Naive thymus-derived CD4-positive, alpha-beta T cell (primary cell): ENCODE measurements at regions not wholly inside any gene's neighbourhood (a gene's known extent, or its start where the extent isn't known, plus 50 kb on each side); places are given as distances from the start of the nearest gene placed in this dataset.

Source experiments
- ATAC-seq: fragments of 150-1000 bp; cut with Tn5 transposase; 2 replicates; pipeline ENCODE4 v1.10.0; 2021; ENCODE audit warnings: mild to moderate bottlenecking, moderate library complexity
- CTCF ChIA-PET: fragments of 350-600 bp; sonication (Branson Sonifier 250); formaldehyde crosslinking; loops from one replicate; lab custom pipeline; 2021; ENCODE audit warnings: antibody characterized with exemption; lab: Charles Lee
- POLR2A ChIA-PET: fragments of 350-600 bp; sonication (Branson Sonifier 250); formaldehyde crosslinking; loops from one replicate; lab custom pipeline; 2021; ENCODE audit warnings: antibody characterized with exemption, inconsistent platforms; lab: Charles Lee
- DNase-seq, 9 donors: peaks; one replicate each; pipeline versions ENCODE4 v3.0.0 to v3.0.0-alpha.2; 2020 to 2022; ENCODE audit warnings: mixed read lengths in 1 of 9
- H3K27ac ChIP-seq: one replicate; pipeline ENCODE4 v1.7.0; 2013; ENCODE audit warnings: mild to moderate bottlenecking, low read depth, low read length, moderate library complexity
- H3K27me3 ChIP-seq, 2 donors: one replicate each; pipeline ENCODE4 v1.7.0; 2013; ENCODE audit warnings: low read length in 2 of 2, mild to moderate bottlenecking in 2 of 2, moderate library complexity in 2 of 2; ENCODE audit not compliant: control insufficient read depth in 2 of 2, insufficient read depth in 2 of 2
- H3K36me3 ChIP-seq, 3 experiments: 1 replicate in 2 of 3; 2 replicates in 1 of 3; pipeline ENCODE4 v1.7.0; 2013; ENCODE audit warnings: low read length in 3 of 3, mild to moderate bottlenecking in 3 of 3, moderate library complexity in 1 of 3; ENCODE audit not compliant: insufficient read depth in 3 of 3, control insufficient read depth in 2 of 3
- H3K4me1 ChIP-seq, 2 donors: one replicate each; pipeline ENCODE4 v1.7.0; 2013; ENCODE audit warnings: low read length in 2 of 2, mild to moderate bottlenecking in 2 of 2, moderate library complexity in 1 of 2; ENCODE audit not compliant: control insufficient read depth in 2 of 2, insufficient read depth in 2 of 2
- H3K4me3 ChIP-seq: 2 replicates; pipeline ENCODE4 v1.7.0; 2013; ENCODE audit warnings: mild to moderate bottlenecking, low read length
- H3K9me3 ChIP-seq, 3 experiments: 1 replicate in 2 of 3; 2 replicates in 1 of 3; pipeline ENCODE4 v1.7.0; 2013; ENCODE audit warnings: low read length in 3 of 3; ENCODE audit not compliant: control insufficient read depth in 2 of 3
- H3K27ac Mint-ChIP-seq, 9 donors: one replicate each; pipeline ENCODE4 v1.8.0; 2020 to 2022; ENCODE audit warnings: mixed read lengths in 9 of 9, mild to moderate bottlenecking in 8 of 9, moderate library complexity in 5 of 9, inconsistent platforms in 2 of 9
- H3K27me3 Mint-ChIP-seq, 5 donors: one replicate each; pipeline ENCODE4 v1.8.0; 2021 to 2022; ENCODE audit warnings: mixed read lengths in 5 of 5, mild to moderate bottlenecking in 1 of 5
- H3K36me3 Mint-ChIP-seq, 5 donors: one replicate each; pipeline ENCODE4 v1.8.0; 2020 to 2022; ENCODE audit warnings: mixed read lengths in 5 of 5, mild to moderate bottlenecking in 3 of 5, inconsistent platforms in 1 of 5
- H3K4me1 Mint-ChIP-seq, 7 donors: one replicate each; pipeline ENCODE4 v1.8.0; 2020 to 2022; ENCODE audit warnings: mixed read lengths in 7 of 7, mild to moderate bottlenecking in 3 of 7, inconsistent platforms in 1 of 7
- H3K4me3 Mint-ChIP-seq, 10 donors: one replicate each; pipeline ENCODE4 v1.8.0; 2020 to 2022; ENCODE audit warnings: mild to moderate bottlenecking in 10 of 10, mixed read lengths in 10 of 10, moderate library complexity in 6 of 10, inconsistent platforms in 2 of 10
- H3K9me3 Mint-ChIP-seq, 11 donors: one replicate each; pipeline ENCODE4 v1.8.0; 2020 to 2022; ENCODE audit warnings: mixed read lengths in 11 of 11, mild to moderate bottlenecking in 4 of 11, inconsistent platforms in 1 of 11, moderate library complexity in 1 of 11
- intact Hi-C, 2 donors: fragments of 100-400 bp; cut with micrococcal nuclease; formaldehyde crosslinking; loops; one replicate each; pipeline ENCODE4 v1.15.1; 2023

- ChIA-PET POLR2A (no interaction called here), CTCF (no interaction called here)
- no peak for DNase-seq
- Histone ChIP-seq H3K9me3 (no peaks in the 10 kb centered on the region), H3K27ac (no peak overlapping the region), H3K27me3 (no peaks in the 10 kb centered on the region), H3K4me3 (no peak overlapping the region), H3K36me3 (no peaks in the 10 kb centered on the region), H3K4me1 (no peaks in the 10 kb centered on the region)
- peaks cover 0 to 1% (median 0%) of the 10 kb centered on the region in 11 donors for H3K9me3 Mint-ChIP-seq
- ATAC-seq, result no peak
- peaks cover 0 to 3% (median 0%) of the 10 kb centered on the region in 7 donors for H3K4me1 Mint-ChIP-seq
- peaks cover 0 to 18% (median 7%) of the 10 kb centered on the region in 5 donors for H3K27me3 Mint-ChIP-seq
- no peak overlapping the region for H3K4me3 Mint-ChIP-seq
- H3K27ac Mint-ChIP-seq, result no peak overlapping the region
- H3K36me3 Mint-ChIP-seq, result no peaks in the 10 kb centered on the region
- intact Hi-C loops, result no loop called here
Observed at GRCh38 chr17:62902531-62903220, 63.4 kb upstream of the TANC2 start.

- no peaks in the 10 kb centered on the region for H3K36me3 Mint-ChIP-seq
- ChIA-PET POLR2A (no interaction called here), CTCF (no interaction called here)
- ATAC-seq, result no peak
- no peaks in the 10 kb centered on the region for H3K9me3 ChIP-seq
- H3K27ac ChIP-seq, result no peak overlapping the region
- peaks cover 0 to 13% (median 0%) of the 10 kb centered on the region in 5 donors for H3K27me3 Mint-ChIP-seq
- no peak overlapping the region for H3K27ac Mint-ChIP-seq
- H3K4me1 ChIP-seq, result no peaks in the 10 kb centered on the region
- H3K4me3 Mint-ChIP-seq, result no peak overlapping the region
- peaks cover 0 to 3% (median 0%) of the 10 kb centered on the region in 7 donors for H3K4me1 Mint-ChIP-seq
- H3K4me3 ChIP-seq, result no peak overlapping the region
- H3K27me3 ChIP-seq, result no peaks in the 10 kb centered on the region
- intact Hi-C loops, result no loop called here
- H3K9me3 Mint-ChIP-seq, result peaks cover 0 to 1% (median 0%) of the 10 kb centered on the region in 11 donors
- DNase-seq, result no peak
- no peaks in the 10 kb centered on the region for H3K36me3 ChIP-seq
Observed at GRCh38 chr17:62901544-62901943, 64.5 kb upstream of the TANC2 start.

- CTCF ChIA-PET, result no interaction called here
Observed at GRCh38 chr17:62900096-62900495, 65.9 kb upstream of the TANC2 start.

GRCh38 chr17:62899361-62899760 is 66.7 kb upstream of the TANC2 start:
- Mint-ChIP-seq H3K27ac (no peak overlapping the region), H3K9me3 (peaks cover 0 to 1% (median 0%) of the 10 kb centered on the region in 11 donors), H3K4me3 (no peak overlapping the region), H3K4me1 (peaks cover 0 to 3% (median 0%) of the 10 kb centered on the region in 7 donors), H3K36me3 (no peaks in the 10 kb centered on the region), H3K27me3 (peaks cover 0 to 13% (median 0%) of the 10 kb centered on the region in 5 donors)
- ChIA-PET CTCF (no interaction called here), POLR2A (no interaction called here)
- intact Hi-C loops, result no loop called here
- H3K27ac ChIP-seq, result no peak overlapping the region
- H3K4me1 ChIP-seq, result no peaks in the 10 kb centered on the region
- ATAC-seq (peak; percentile 73), DNase-seq (no peak)
- H3K27me3 ChIP-seq, result no peaks in the 10 kb centered on the region
- H3K4me3 ChIP-seq, result no peak overlapping the region
- no peaks in the 10 kb centered on the region for H3K36me3 ChIP-seq
- H3K9me3 ChIP-seq, result no peaks in the 10 kb centered on the region

More at GRCh38 chr17:62900096-62900495, 65.9 kb upstream of the TANC2 start:
- Mint-ChIP-seq H3K4me3 (no peak overlapping the region), H3K27ac (no peak overlapping the region), H3K36me3 (no peaks in the 10 kb centered on the region), H3K4me1 (peaks cover 0 to 3% (median 0%) of the 10 kb centered on the region in 7 donors), H3K9me3 (peaks cover 0 to 1% (median 0%) of the 10 kb centered on the region in 11 donors), H3K27me3 (peaks cover 0 to 13% (median 0%) of the 10 kb centered on the region in 5 donors)
- ATAC-seq, result no peak
- Histone ChIP-seq H3K9me3 (no peaks in the 10 kb centered on the region), H3K27me3 (no peaks in the 10 kb centered on the region), H3K27ac (no peak overlapping the region), H3K4me3 (no peak overlapping the region), H3K4me1 (no peaks in the 10 kb centered on the region), H3K36me3 (no peaks in the 10 kb centered on the region)
- intact Hi-C loops, result no loop called here
- DNase-seq, result no peak
- POLR2A ChIA-PET, result no interaction called here

DNA sequence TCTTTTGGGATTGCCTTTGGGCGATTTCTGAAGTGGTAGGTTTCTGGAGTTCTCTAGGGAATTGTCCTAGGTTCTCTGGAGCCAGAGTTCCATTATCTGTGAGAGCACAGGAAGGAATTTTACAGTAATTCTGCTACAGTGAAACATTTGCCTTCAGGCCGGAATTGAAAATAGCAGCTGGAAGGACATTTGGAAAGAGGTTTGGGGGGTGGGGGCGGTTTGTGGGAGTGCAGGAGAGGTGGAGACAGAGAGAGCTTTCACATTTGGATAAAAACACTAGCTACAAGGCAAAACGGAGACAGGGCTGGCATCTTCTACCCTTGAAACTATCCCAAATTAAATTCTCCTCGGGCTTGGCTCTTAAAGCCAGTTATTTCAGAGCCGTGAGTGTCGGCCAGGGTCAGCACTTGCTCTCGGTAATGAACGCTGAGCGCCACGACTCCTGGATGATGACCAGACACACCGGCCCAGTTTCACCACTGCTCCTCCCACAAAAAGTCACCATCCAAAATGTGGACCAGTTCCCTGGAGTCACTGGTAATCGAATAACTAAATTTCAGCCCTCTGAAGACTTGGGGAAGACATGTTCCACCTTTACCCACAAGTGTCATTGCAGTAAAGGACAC is 67.7 kb upstream of the TANC2 start:
- no peaks in the 10 kb centered on the region for H3K36me3 Mint-ChIP-seq
- CTCF ChIA-PET, result no interaction called here
- H3K9me3 Mint-ChIP-seq, result peaks cover 0 to 1% (median 0%) of the 10 kb centered on the region in 11 donors
- intact Hi-C loops, result no loop called here
- Histone ChIP-seq H3K4me1 (no peaks in the 10 kb centered on the region), H3K27ac (no peak overlapping the region), H3K4me3 (no peak overlapping the region), H3K9me3 (no peaks in the 10 kb centered on the region), H3K36me3 (no peaks in the 10 kb centered on the region), H3K27me3 (no peaks in the 10 kb centered on the region)
- H3K4me1 Mint-ChIP-seq, result peaks cover 0 to 4% (median 0%) of the 10 kb centered on the region in 7 donors
- H3K4me3 Mint-ChIP-seq, result no peak overlapping the region
- no peak for DNase-seq
- no peak overlapping the region for H3K27ac Mint-ChIP-seq
- ATAC-seq, result no peak
- H3K27me3 Mint-ChIP-seq, result peaks cover 0 to 13% (median 0%) of the 10 kb centered on the region in 5 donors
- POLR2A ChIA-PET, result no interaction called here

GRCh38 chr17:62897706-62898105 is 68.3 kb upstream of the TANC2 start:
- peaks cover 0 to under 1% (median 0%) of the 10 kb centered on the region in 11 donors for H3K9me3 Mint-ChIP-seq
- H3K4me1 Mint-ChIP-seq, result peaks cover 0 to 8% (median 5%) of the 10 kb centered on the region in 7 donors
- ChIA-PET POLR2A (no interaction called here), CTCF (no interaction called here)
- H3K36me3 ChIP-seq, result no peaks in the 10 kb centered on the region
- no peak overlapping the region for H3K27ac ChIP-seq
- H3K4me3 ChIP-seq, result no peak overlapping the region
- no peaks in the 10 kb centered on the region for H3K27me3 ChIP-seq
- H3K4me1 ChIP-seq, result no peaks in the 10 kb centered on the region
- no peak overlapping the region for H3K27ac Mint-ChIP-seq
- intact Hi-C loops, result no loop called here
- no peaks in the 10 kb centered on the region for H3K36me3 Mint-ChIP-seq
- ATAC-seq (no peak), DNase-seq (no peak)
- peaks cover 0 to 8% (median 0%) of the 10 kb centered on the region in 5 donors for H3K27me3 Mint-ChIP-seq
- H3K4me3 Mint-ChIP-seq, result no peak overlapping the region
- no peaks in the 10 kb centered on the region for H3K9me3 ChIP-seq
